IMR-90 (cell line): ENCODE measurements at regions not wholly inside any gene's neighbourhood (a gene's known extent, or its start where the extent isn't known, plus 50 kb on each side); places are given as distances from the start of the nearest gene placed in this dataset.

Experiments used
- ATAC-seq: fragments of 200-7000 bp; cut with Tn5 transposase; 2 replicates; pipeline ENCODE4 v1.9.1; 2020; ENCODE audit warnings: low read depth, mild to moderate bottlenecking, moderate library complexity
- BruUV-seq: library from RNA; stranded (reverse); fragments of 400-500 nt; replicated peaks from 2 replicates; lab custom pipeline; 2021; lab: Mats Ljungman, UMichigan
- CTCF ChIA-PET: fragments of 300-600 bp; formaldehyde crosslinking; extraction: SDS; loops from one replicate; lab custom pipeline; 2021; ENCODE audit warnings: antibody characterized with exemption; lab: Yijun Ruan, JAX
- POLR2A ChIA-PET: fragments of 300-600 bp; sonication (Branson Sonifier 250); formaldehyde crosslinking; loops from one replicate; lab custom pipeline; 2022; ENCODE audit warnings: antibody characterized with exemption; ENCODE audit not compliant: unreplicated experiment; lab: Charles Lee
- DNase-seq: peaks from one replicate; pipeline ENCODE4 v3.0.0; 2013
- H2AFZ ChIP-seq: replicated peaks from 2 replicates; pipeline ENCODE3; 2013; ENCODE audit warnings: low read length, mild to moderate bottlenecking; ENCODE audit not compliant: poor library complexity
- H2AK5ac ChIP-seq: 2 replicates; pipeline ENCODE4 v1.6.1; 2013; ENCODE audit warnings: low read depth, low read length, inconsistent platforms
- H2AK9ac ChIP-seq: replicated peaks from 2 replicates; pipeline ENCODE3; 2013; ENCODE audit warnings: mild to moderate bottlenecking, low read depth, low read length, moderate library complexity; ENCODE audit not compliant: poor library complexity
- H2BK120ac ChIP-seq: 2 replicates; pipeline ENCODE4 v1.6.1; 2013; ENCODE audit warnings: low read depth, low read length, inconsistent platforms
- H2BK15ac ChIP-seq: 3 replicates; pipeline ENCODE4 v1.6.1; 2013; ENCODE audit warnings: low read depth, low read length, inconsistent platforms
- H2BK20ac ChIP-seq: 2 replicates; pipeline ENCODE4 v1.6.1; 2013; ENCODE audit warnings: low read depth, mild to moderate bottlenecking, inconsistent platforms, low read length, moderate library complexity
- H2BK5ac ChIP-seq: 2 replicates; pipeline ENCODE4 v1.6.1; 2013; ENCODE audit warnings: mild to moderate bottlenecking, low read depth, low read length, inconsistent platforms; ENCODE audit not compliant: poor library complexity, severe bottlenecking
- H3K14ac ChIP-seq: replicated peaks from 2 replicates; pipeline ENCODE4 v1.6.1; 2013; ENCODE audit warnings: low read depth, low read length, inconsistent platforms
- H3K18ac ChIP-seq: 2 replicates; pipeline ENCODE4 v1.6.1; 2013; ENCODE audit warnings: low read depth, low read length, control low read depth
- H3K23ac ChIP-seq: 2 replicates; pipeline ENCODE4 v1.6.1; 2013; ENCODE audit warnings: low read depth, low read length, inconsistent platforms
- H3K27ac ChIP-seq: 2 replicates; pipeline ENCODE4 v1.5.1; 2013; ENCODE audit warnings: mild to moderate bottlenecking, control low read depth, low read length; ENCODE audit not compliant: insufficient read depth
- H3K27me3 ChIP-seq: 2 replicates; pipeline ENCODE4 v1.6.1; 2013; ENCODE audit warnings: low read length; ENCODE audit not compliant: control insufficient read depth, insufficient read depth
- H3K36me3 ChIP-seq: 2 replicates; pipeline ENCODE4 v1.6.1; 2013; ENCODE audit warnings: low read length, mixed read lengths; ENCODE audit not compliant: control insufficient read depth, insufficient read depth
- H3K4ac ChIP-seq: 2 replicates; pipeline ENCODE4 v1.6.1; 2013; ENCODE audit warnings: low read depth, low read length, inconsistent platforms
- H3K4me1 ChIP-seq: 2 replicates; pipeline ENCODE4 v1.6.1; 2013; ENCODE audit warnings: low read length, mixed read lengths; ENCODE audit not compliant: control insufficient read depth, insufficient read depth
- H3K4me2 ChIP-seq: 2 replicates; pipeline ENCODE4 v1.6.1; 2013; ENCODE audit warnings: low read depth, mild to moderate bottlenecking, control low read depth, low read length, moderate library complexity
- H3K4me3 ChIP-seq: 2 replicates; pipeline ENCODE4 v1.5.1; 2013; ENCODE audit warnings: low read depth, mild to moderate bottlenecking, control low read depth, low read length, moderate library complexity; ENCODE audit not compliant: insufficient read depth
- H3K56ac ChIP-seq: 2 replicates; pipeline ENCODE4 v1.6.1; 2013; ENCODE audit warnings: low read length, inconsistent platforms; ENCODE audit not compliant: insufficient read depth; ENCODE audit errors: extremely low read depth
- H3K79me1 ChIP-seq, 2 experiments: 2 replicates each; pipeline ENCODE4 v1.6.1; 2013; ENCODE audit warnings: low read length in 2 of 2, inconsistent platforms in 1 of 2, low read depth in 1 of 2
- H3K9ac ChIP-seq: 2 replicates; pipeline ENCODE4 v1.6.1; 2013; ENCODE audit warnings: low read depth, low read length, control low read depth
- H3K9me1 ChIP-seq: 2 replicates; pipeline ENCODE4 v1.6.1; 2013; ENCODE audit warnings: low read length, inconsistent platforms; ENCODE audit not compliant: insufficient read depth
- H3K9me3 ChIP-seq: 2 replicates; pipeline ENCODE4 v1.6.1; 2013; ENCODE audit warnings: low read length; ENCODE audit not compliant: control insufficient read depth, insufficient read depth
- H4K20me1 ChIP-seq: 2 replicates; pipeline ENCODE4 v1.6.1; 2013; ENCODE audit warnings: low read length, inconsistent platforms; ENCODE audit not compliant: insufficient read depth
- H4K5ac ChIP-seq: 2 replicates; pipeline ENCODE4 v1.6.1; 2013; ENCODE audit warnings: mild to moderate bottlenecking, low read depth, low read length, control low read depth
- H4K8ac ChIP-seq, 2 experiments: 2 replicates each; pipeline ENCODE4 v1.6.1; 2013; ENCODE audit warnings: low read depth in 2 of 2, low read length in 2 of 2, control low read depth in 1 of 2, inconsistent platforms in 1 of 2
- H4K91ac ChIP-seq: 2 replicates; pipeline ENCODE4 v1.6.1; 2013; ENCODE audit warnings: low read depth, low read length, inconsistent platforms; ENCODE audit not compliant: insufficient read depth
- BHLHE40 ChIP-seq: fragments of 150-350 bp; IDR thresholded peaks from 2 replicates; pipeline ENCODE4 v1.6.1; 2016; ENCODE audit warnings: mild to moderate bottlenecking, low read depth, low read length
- CEBPB ChIP-seq: IDR thresholded peaks from 2 replicates; pipeline ENCODE4 v1.6.1; 2012; ENCODE audit warnings: low read depth, low read length, improper control_type of control experiment
- CHD1 ChIP-seq: IDR thresholded peaks from 2 replicates; pipeline ENCODE4 v1.6.1; 2012; ENCODE audit warnings: low read depth, low read length, improper control_type of control experiment
- FOS ChIP-seq: fragments of 150-350 bp; IDR thresholded peaks from 2 replicates; pipeline ENCODE4 v1.6.1; 2016; ENCODE audit warnings: low read depth, low read length
- MAFK ChIP-seq: IDR thresholded peaks from 2 replicates; pipeline ENCODE4 v1.6.1; 2012; ENCODE audit warnings: low read depth, low read length, improper control_type of control experiment
- MAZ ChIP-seq: IDR thresholded peaks from 2 replicates; pipeline ENCODE4 v1.6.1; 2012; ENCODE audit warnings: low read depth, mild to moderate bottlenecking, low read length, improper control_type of control experiment, moderate library complexity, borderline replicate concordance
- MXI1 ChIP-seq: IDR thresholded peaks from 2 replicates; pipeline ENCODE4 v1.6.1; 2012; ENCODE audit warnings: low read depth, mild to moderate bottlenecking, low read length, moderate library complexity, borderline replicate concordance
- NFE2L2 ChIP-seq: fragments of 150-350 bp; IDR thresholded peaks from 2 replicates; pipeline ENCODE4 v1.6.1; 2016; ENCODE audit warnings: low read depth, mild to moderate bottlenecking, low read length
- POLR2A ChIP-seq: IDR thresholded peaks from 2 replicates; pipeline ENCODE4 v1.6.1; 2012; ENCODE audit warnings: mild to moderate bottlenecking, low read depth, low read length
- RAD21 ChIP-seq: IDR thresholded peaks from 2 replicates; pipeline ENCODE4 v1.6.1; 2012; ENCODE audit warnings: low read length, improper control_type of control experiment
- RCOR1 ChIP-seq: IDR thresholded peaks from 2 replicates; pipeline ENCODE4 v1.6.1; 2012; ENCODE audit warnings: mild to moderate bottlenecking, low read length, improper control_type of control experiment; ENCODE audit not compliant: insufficient replicate concordance
- RFX5 ChIP-seq: IDR thresholded peaks from 2 replicates; pipeline ENCODE4 v1.8.0; 2012; ENCODE audit warnings: low read depth, mild to moderate bottlenecking, low read length, moderate library complexity
- SMC3 ChIP-seq: fragments of 150-350 bp; IDR thresholded peaks from 2 replicates; pipeline ENCODE4 v1.6.1; 2016; ENCODE audit warnings: low read depth, mild to moderate bottlenecking, antibody characterized with exemption, low read length, moderate library complexity
- dilution Hi-C: fragments of 300-500 bp; cut with HindIII; formaldehyde crosslinking; loops from one replicate; pipeline ENCODE4 v1.14.3; 2018; ENCODE audit warnings: low sequenced_read_pairs; ENCODE audit not compliant: unreplicated experiment
- in situ Hi-C: fragments of 300-500 bp; cut with MboI; formaldehyde crosslinking; loops from 3 replicates; pipeline ENCODE4 v1.14.3; 2019; ENCODE audit warnings: low sequenced_read_pairs, inconsistent platforms, mixed read lengths
- intact Hi-C: fragments of 100-400 bp; cut with micrococcal nuclease; formaldehyde crosslinking; loops from 2 replicates; pipeline ENCODE4 v1.10.0; 2022
- TF ChIP-seq, protein P1 (sequence below): fragments of 150-350 bp; IDR thresholded peaks from 2 replicates; pipeline ENCODE4 v1.6.1; 2016; ENCODE audit warnings: low read depth, mild to moderate bottlenecking, low read length, moderate library complexity, borderline replicate concordance
- TF ChIP-seq, protein P2 (sequence below): fragments of 150-350 bp; IDR thresholded peaks from 2 replicates; pipeline ENCODE4 v1.6.1; 2017; ENCODE audit warnings: mild to moderate bottlenecking, antibody characterized with exemption, low read length, low read depth
- TF ChIP-seq, protein P3 (sequence below): conservative IDR thresholded peaks from 2 replicates; pipeline ENCODE4 v1.5.1; 2012; ENCODE audit warnings: mild to moderate bottlenecking, low read depth, low read length, improper control_type of control experiment

DNA sequence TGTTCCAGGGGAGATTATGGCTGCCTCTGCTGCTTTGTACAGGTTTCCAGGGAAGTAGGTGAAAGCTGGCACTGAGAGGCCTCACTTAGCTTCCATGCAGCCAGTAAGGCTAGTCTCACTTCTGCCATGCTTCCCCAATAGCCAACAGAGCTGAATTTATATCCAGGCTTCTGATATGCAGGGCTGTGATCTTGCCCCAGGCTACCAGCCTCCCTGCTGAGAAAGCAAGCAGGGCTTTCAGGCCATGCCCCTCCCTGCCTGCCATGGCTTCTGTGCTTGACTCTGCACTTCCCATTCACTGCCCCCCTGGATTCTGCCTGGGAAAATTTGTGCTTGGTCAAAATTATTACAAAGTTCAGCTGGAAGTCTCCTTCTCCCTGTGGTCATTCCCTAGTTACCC, 302.1 kb upstream of the FBXO33 start:
- H3K14ac ChIP-seq, result no peak overlapping the region
- H3K4ac ChIP-seq, result no peak overlapping the region
- H2BK5ac ChIP-seq, result no peak overlapping the region
- in situ Hi-C loops (no loop called here), intact Hi-C loops (no loop called here), dilution Hi-C loops (no loop called here)
- BruUV-seq, result no TSS peak
- no peaks in the 10 kb centered on the region for H3K4me1 ChIP-seq
- no peak overlapping the region for H4K91ac ChIP-seq
- no peak overlapping the region for H4K5ac ChIP-seq
- H3K79me1 ChIP-seq, result no peaks in the 10 kb centered on the region
- H3K27me3 ChIP-seq, result no peaks in the 10 kb centered on the region
- ChIA-PET CTCF (interaction anchor here (0.5 kb wide), 1 partner anchor 334 kb away, joined by 3 read pairs; no protein-coding TSS in a partner anchor), POLR2A (no interaction called here)
- no peaks in the 10 kb centered on the region for H3K9me1 ChIP-seq
- no peak overlapping the region for H3K56ac ChIP-seq
- ATAC-seq (no peak), DNase-seq (no peak)
- no peak overlapping the region for H2AFZ ChIP-seq
- H2BK15ac ChIP-seq, result no peak overlapping the region
- H3K27ac ChIP-seq, result no peak overlapping the region
- H3K4me3 ChIP-seq, result no peak overlapping the region
- TF ChIP-seq RFX5 (no peak), BHLHE40 (no peak), RCOR1 (no peak), NFE2L2 (no peak), MXI1 (no peak), FOS (no peak), MAZ (no peak), MAFK (no peak), CHD1 (no peak), SMC3 (no peak), POLR2A (no peak), RAD21 (no peak), CEBPB (no peak)
- TF ChIP-seq, protein P1, sequence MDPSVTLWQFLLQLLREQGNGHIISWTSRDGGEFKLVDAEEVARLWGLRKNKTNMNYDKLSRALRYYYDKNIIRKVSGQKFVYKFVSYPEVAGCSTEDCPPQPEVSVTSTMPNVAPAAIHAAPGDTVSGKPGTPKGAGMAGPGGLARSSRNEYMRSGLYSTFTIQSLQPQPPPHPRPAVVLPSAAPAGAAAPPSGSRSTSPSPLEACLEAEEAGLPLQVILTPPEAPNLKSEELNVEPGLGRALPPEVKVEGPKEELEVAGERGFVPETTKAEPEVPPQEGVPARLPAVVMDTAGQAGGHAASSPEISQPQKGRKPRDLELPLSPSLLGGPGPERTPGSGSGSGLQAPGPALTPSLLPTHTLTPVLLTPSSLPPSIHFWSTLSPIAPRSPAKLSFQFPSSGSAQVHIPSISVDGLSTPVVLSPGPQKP, result no peak
- TF ChIP-seq, protein P2, sequence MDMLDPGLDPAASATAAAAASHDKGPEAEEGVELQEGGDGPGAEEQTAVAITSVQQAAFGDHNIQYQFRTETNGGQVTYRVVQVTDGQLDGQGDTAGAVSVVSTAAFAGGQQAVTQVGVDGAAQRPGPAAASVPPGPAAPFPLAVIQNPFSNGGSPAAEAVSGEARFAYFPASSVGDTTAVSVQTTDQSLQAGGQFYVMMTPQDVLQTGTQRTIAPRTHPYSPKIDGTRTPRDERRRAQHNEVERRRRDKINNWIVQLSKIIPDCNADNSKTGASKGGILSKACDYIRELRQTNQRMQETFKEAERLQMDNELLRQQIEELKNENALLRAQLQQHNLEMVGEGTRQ, result no peak
- TF ChIP-seq, protein P3, sequence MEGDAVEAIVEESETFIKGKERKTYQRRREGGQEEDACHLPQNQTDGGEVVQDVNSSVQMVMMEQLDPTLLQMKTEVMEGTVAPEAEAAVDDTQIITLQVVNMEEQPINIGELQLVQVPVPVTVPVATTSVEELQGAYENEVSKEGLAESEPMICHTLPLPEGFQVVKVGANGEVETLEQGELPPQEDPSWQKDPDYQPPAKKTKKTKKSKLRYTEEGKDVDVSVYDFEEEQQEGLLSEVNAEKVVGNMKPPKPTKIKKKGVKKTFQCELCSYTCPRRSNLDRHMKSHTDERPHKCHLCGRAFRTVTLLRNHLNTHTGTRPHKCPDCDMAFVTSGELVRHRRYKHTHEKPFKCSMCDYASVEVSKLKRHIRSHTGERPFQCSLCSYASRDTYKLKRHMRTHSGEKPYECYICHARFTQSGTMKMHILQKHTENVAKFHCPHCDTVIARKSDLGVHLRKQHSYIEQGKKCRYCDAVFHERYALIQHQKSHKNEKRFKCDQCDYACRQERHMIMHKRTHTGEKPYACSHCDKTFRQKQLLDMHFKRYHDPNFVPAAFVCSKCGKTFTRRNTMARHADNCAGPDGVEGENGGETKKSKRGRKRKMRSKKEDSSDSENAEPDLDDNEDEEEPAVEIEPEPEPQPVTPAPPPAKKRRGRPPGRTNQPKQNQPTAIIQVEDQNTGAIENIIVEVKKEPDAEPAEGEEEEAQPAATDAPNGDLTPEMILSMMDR, result no peak
- no peak overlapping the region for H3K9ac ChIP-seq
- H4K8ac ChIP-seq, result no peak overlapping the region
- H2AK9ac ChIP-seq, result no peak overlapping the region
- H2BK120ac ChIP-seq, result no peak overlapping the region
- no peak overlapping the region for H2BK20ac ChIP-seq
- H3K4me2 ChIP-seq, result no peak overlapping the region
- H2AK5ac ChIP-seq, result no peak overlapping the region
- H3K18ac ChIP-seq, result no peak overlapping the region
- no peaks in the 10 kb centered on the region for H4K20me1 ChIP-seq
- no peak overlapping the region for H3K23ac ChIP-seq
- H3K9me3 ChIP-seq, result peaks cover 21% of the 10 kb centered on the region
- no peaks in the 10 kb centered on the region for H3K36me3 ChIP-seq
